ENCODE measurements at regions not wholly inside any gene's neighbourhood (a gene's known extent, or its start where the extent isn't known, plus 50 kb on each side); places are given as distances from the start of the nearest gene placed in this dataset.

- DNase-seq (ENCODE audit: low read depth): no peak
These were observed 332.6 kb downstream of the SLC16A7 start for GRCh38 chr12:59928416-59928815.

- DNase-seq (ENCODE audit: low read depth): no peak
These were observed 333.3 kb downstream of the SLC16A7 start for GRCh38 chr12:59929110-59929509.

- no peak for DNase-seq (ENCODE audit: low read depth)
These were observed 338.7 kb downstream of the SLC16A7 start for GRCh38 chr12:59934486-59934885.

DNA sequence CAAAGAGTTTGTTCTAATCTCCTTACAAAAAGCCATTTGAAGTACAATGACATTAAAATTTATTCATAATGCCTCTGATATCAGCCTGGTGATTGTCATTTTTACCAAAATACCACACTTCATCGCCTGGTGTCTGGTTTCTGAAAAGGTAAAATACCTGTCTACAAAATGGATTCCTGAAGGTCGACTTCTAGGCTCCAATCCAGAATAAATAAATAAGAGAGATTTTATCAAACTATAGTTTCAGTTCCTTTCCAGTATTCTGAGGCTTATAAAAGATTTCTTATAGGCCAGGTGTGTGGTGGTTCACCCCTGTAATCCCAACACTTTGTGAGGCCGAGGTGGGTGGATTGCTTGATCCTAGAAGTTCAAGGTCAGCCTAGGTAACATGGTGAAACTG is 340.7 kb downstream of the SLC16A7 start:
- DNase-seq (ENCODE audit: low read depth): no peak

DNA sequence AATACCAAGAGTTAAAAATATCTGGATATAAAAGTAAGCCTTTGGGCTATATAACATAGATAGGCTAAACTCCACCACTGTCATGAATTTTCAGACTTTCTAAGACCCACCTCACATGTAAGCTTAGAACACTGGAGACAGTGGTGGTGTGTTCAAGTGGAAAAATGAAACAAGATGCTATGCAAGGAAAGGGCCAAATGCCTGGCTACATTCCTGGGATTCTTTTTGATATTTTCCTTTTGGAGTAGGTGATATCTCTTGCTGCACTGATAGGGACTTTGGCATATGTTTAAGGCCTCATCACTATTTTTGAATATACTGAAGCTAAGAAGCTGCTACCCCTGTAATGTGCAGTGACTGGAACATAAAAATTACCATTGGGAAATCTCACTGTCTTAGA is 341.3 kb downstream of the SLC16A7 start:
- DNase-seq (ENCODE audit: low read depth): no peak

DNA sequence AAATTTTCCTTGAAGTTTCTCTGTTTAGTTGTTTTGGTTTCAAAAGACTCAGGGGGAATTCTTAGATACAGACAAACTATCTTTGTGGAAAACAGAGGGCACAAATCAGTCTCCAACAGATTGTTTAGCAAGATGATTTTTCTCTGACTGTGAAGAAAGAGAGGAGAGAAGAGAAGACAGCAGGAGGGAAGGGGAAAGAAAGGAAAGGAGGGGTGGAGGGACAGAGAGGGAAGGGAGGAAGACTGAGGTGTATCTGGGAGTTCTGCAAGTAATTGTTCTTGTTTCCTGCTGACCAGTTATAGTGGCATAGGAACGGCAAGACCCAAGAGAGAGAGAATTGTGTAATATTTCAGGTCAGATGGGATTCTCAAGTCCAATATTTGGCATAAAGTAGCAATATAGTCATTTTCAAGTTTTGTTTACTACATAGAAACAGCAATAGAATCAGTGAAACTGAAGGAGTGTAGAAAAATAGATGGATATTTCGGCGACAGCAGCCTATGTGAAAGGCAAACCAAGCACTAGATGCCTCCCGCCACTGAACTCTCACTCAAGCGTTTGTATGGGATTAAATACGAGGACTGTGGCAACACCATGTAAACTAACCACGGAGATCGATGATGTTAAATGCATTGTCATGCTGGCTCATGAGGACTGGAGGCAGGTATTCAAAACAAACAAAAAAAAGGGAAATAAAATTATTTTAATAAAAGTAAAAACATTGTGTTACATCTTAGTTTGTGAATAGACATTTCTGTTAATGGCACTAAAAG is 342.5 kb downstream of the SLC16A7 start:
- no peak for DNase-seq (ENCODE audit: low read depth)

GRCh38 chr12:59940631-59941342 is 345.0 kb downstream of the SLC16A7 start:
- no peak for DNase-seq (ENCODE audit: low read depth)

GRCh38 chr12:59941461-59941860 is 345.6 kb downstream of the SLC16A7 start:
- no peak for DNase-seq (ENCODE audit: low read depth)

GRCh38 chr12:59944177-59944576 is 348.3 kb downstream of the SLC16A7 start:
- DNase-seq (ENCODE audit: low read depth): no peak

GRCh38 chr12:59946635-59947034 is 350.8 kb downstream of the SLC16A7 start:
- no peak for DNase-seq (ENCODE audit: low read depth)

DNA sequence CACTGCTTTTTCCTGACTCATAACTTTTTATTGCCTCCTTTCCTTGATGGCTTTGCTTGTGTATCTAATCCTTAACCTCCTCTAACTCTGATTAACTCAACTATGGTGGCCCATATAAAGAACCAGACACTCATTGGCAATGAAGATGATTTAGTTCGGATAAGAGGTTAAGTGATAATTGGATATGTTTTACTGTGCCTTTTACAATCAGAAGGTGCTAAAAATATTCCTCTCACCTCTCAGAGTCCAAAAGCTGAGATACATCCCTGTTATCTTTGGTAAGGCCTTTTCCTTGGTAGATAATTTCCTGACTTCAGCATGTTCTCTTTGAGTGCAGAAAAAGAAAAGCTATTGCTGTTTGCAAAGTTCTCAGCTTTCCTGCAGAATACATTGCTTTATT is 367.7 kb downstream of the SLC16A7 start:
- DNase-seq (ENCODE audit: low read depth): no peak

- no peak for DNase-seq (ENCODE audit: low read depth)
These were observed 377.1 kb downstream of the SLC16A7 start for GRCh38 chr12:59972905-59973304.

- no peak for DNase-seq (ENCODE audit: low read depth)
These were observed 377.7 kb downstream of the SLC16A7 start for GRCh38 chr12:59973515-59973914.

DNA sequence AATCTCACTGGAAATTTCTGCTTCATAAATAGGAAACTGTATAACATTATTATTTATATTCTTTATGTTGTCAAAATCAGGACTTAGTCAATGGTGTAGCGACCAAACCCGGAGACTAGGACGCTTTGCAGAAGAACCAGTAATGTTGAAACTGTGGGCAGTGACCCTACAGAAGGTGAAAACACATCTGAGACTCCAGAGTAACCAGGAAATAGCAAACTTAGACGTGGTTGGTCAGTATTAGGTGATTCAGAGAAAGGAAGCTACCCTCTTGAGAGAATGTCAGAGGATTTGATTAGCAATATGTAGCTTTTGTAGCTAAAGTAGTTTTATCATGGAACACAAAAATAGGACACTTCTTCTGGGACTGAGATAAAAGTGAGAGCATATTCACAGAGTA is 381.9 kb downstream of the SLC16A7 start:
- DNase-seq (ENCODE audit: low read depth): no peak

DNA sequence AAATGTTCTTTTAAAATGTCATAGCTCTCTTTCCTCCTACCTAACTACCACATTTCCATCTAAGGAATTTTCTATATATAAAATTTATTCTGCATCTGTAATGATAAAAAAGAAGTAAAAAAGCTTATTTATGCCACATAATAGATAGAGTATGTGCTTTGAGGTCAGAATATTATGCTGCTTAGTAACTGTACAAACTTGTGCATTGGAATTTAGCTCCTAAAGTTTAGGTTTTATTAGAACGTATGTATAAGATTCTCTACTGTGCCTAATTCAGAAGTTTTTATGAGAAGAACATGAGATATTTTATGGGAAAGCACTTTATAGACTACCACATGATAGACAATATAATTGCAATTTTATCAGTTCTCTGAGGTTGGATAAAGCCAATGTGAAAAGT is 384.6 kb downstream of the SLC16A7 start:
- no peak for DNase-seq (ENCODE audit: low read depth)

DNA sequence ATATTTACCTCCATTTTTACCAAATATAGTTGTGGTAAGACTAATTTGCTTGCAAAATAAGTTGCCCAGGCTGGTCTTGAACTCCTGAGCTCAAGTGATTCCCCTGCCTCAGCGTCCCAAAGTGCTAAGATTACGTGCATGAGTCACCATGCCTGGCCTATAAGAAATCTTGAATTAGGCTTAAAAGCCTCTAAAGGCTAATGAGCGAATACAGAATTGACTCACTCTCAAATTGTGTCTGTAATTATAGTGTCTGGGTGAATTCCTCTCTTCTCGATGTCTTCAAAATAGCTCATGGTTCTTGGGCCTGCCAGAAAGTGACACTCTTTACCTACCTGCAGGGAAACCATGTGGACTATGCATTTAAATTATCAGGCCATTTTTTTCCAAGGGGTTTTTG is 403.5 kb downstream of the SLC16A7 start:
- DNase-seq (ENCODE audit: low read depth): no peak

DNA sequence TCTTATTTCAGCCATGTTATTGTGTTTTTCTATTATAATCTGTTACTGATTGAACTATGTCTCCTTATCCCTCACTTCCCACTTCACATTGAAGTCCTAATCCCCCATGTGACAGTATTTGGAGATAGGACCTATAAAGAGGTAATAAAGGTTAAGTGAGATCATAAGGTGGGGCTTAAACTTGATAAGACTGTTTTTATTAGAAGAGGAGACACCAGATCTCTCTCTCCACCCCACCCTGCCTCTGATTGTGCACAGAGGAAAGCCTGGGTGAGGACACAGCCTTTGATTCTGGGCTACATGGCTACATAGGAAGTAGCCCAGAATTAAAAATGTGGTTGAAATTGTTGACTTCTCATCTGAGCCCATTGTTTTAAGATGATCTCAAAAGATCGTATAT is 414.7 kb downstream of the SLC16A7 start:
- DNase-seq (ENCODE audit: low read depth): no peak

GRCh38 chr12:60012659-60013058 is 416.8 kb downstream of the SLC16A7 start:
- no peak for DNase-seq (ENCODE audit: low read depth)

DNA sequence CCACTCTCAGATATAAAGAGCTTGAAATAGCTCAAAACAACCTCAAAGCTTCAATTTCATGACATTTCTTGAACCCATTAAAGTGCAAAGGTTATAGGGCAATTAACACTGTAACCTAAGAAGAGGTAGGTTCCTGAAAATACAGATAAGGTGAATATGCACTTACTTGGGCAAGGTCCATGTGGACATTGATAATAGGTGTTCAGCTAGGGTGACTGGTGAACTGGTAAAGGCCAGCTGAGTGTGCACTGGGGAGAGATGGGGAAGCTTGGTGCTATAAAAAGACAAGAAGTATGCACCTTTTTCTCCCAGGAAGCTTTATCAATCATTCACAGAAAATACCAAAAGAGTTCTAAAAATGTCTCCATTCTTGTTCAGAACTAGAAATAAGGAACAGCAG is 418.6 kb downstream of the SLC16A7 start:
- DNase-seq (ENCODE audit: low read depth): no peak

DNA sequence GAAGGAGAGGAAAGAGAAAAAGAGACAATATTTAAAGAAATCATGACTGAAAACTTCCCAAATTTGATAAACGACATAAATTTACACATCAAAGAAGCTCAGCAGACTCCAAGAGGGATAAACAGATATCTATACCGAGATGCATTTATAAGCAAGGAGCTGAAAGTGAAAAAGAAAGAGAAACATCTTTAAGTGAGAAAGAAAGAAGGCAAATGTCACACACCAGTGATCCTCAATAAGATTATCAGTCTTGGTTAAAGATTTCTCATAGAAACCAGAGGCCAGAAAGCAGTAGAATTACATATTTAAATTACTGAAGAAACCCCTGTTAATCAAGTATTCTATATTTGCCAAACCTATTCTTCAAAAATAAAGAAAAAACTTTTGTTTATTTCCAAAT is 424.2 kb downstream of the SLC16A7 start:
- no peak for DNase-seq (ENCODE audit: low read depth)

DNA sequence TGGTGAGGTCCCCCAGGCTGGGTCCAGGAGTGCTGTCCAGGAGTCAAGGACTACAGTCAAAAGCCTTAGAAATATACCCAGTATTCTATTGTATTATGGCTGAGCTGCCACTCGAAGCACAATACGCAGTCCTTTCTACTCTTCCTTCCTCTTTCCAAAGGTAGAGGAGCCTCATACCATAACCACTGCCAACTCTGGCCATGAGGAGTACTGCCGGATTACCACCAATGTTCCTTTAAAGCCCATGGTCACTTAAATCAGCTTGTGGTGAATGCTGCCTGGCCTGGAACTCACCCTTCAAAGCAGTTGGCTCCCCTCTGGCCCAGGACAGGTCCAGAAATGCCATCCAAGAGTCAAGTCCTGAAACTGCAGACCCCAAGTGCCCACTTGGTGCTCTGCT is 425.4 kb downstream of the SLC16A7 start:
- DNase-seq (ENCODE audit: low read depth): no peak

GRCh38 chr12:60027266-60027665 is 431.4 kb downstream of the SLC16A7 start:
- no peak for DNase-seq (ENCODE audit: low read depth)

GRCh38 chr12:60034147-60034546 is 438.3 kb downstream of the SLC16A7 start:
- no peak for DNase-seq (ENCODE audit: low read depth)

DNA sequence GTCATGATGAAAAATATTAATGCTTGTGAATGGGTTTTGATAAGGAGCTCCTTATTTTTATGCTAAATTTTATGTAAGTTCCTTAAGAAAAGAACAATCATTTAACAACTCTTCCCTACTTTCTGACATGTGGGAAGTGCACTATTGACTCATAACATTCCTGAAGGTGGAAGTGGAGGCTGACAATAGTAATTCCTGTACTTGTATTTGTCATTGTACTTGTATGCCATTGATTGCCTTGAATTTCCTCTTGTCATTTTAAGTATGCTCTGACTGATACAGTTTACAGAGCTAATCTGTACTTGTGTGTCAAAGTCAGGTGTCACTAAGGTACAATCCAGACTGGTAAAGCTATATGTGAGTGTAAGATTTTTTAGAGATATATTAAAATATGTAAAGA is 440.0 kb downstream of the SLC16A7 start:
- DNase-seq (ENCODE audit: low read depth): no peak

Data from Daoy (cell line).